ENCODE measurements at regions not wholly inside any gene's neighbourhood (a gene's known extent, or its start where the extent isn't known, plus 50 kb on each side); places are given as distances from the start of the nearest gene placed in this dataset.

DNA sequence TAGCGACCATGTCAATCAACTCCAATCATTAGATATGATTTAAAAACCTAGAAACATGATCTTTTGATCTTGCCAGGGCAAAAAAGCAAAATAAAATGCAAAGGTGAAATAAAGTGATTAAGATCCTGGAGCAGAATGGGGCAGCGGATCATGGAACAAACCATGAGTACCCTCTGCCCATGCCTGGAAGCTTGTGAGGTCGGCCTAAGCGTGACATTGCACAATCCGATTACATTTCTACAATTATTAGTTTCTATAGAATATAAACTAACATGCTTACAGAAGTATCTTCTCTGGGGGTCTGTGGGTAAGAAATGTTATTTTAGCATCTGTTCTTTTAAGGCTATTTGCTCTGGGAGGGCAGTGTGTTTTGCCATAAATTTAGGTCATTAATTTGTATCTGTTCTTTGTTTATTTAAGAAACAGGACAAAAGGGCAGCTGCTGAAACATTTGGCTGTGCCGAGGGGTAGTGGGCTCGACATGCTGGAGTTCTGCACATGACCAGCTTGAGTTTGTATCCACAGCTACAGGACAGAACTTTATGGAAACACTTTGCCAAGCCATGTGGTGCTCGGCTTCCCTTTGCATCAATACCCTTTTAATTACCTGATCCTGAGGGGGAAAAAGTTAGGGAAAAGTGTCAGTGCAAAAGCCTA lies 55.9 kb downstream of the ZBTB18 start:
- Histone ChIP-seq H3K27ac (ENCODE audit: low read length) (no peak overlapping the region), H3K79me2 (ENCODE audit: low read length) (no peaks in the 10 kb centered on the region), H3K4me3 (ENCODE audit: low read length) (no peak overlapping the region), H3K27me3 (ENCODE audit: low read length) (no peaks in the 10 kb centered on the region), H4K20me1 (ENCODE audit: insufficient read depth, low read depth, low read length) (no peaks in the 10 kb centered on the region), H3K4me1 (ENCODE audit: low read length) (no peaks in the 10 kb centered on the region), H3K9ac (ENCODE audit: low read length) (no peak overlapping the region), H3K4me2 (ENCODE audit: low read depth, low read length, poor library complexity, severe bottlenecking) (no peak overlapping the region), H3K36me3 (ENCODE audit: insufficient read depth, low read length) (no peaks in the 10 kb centered on the region), H3K9me2 (replicated peaks; ENCODE audit: insufficient read depth, low read length) (no peaks in the 10 kb centered on the region), H2AFZ (ENCODE audit: low read length) (no peak overlapping the region), H3K9me3 (ENCODE audit: low read length) (no peaks in the 10 kb centered on the region)
- no peak for DNase-seq

DNA sequence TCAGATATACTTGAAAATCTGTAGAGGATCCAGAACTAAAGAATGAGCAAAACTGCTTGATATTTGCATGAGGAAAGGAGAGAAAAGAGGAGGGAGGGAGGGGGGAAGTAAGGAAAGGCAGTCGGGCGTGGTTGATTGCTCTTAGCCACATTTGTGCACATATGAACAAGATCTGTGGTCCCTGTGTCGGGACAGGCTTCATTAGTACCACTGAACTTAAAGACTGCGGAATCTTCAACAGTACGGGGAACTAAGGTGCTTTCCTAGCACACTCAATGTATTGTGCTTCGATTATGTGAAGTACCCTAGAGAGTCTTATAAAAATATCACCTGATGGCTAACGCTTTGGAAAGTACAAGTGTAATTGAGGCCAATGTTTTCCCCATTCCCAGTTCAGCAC lies 59.9 kb downstream of the ZBTB18 start:
- no peak for DNase-seq
- Histone ChIP-seq H3K9me3 (ENCODE audit: low read length) (no peaks in the 10 kb centered on the region), H3K9ac (ENCODE audit: low read length) (no peak overlapping the region), H3K27me3 (ENCODE audit: low read length) (no peaks in the 10 kb centered on the region), H3K9me2 (replicated peaks; ENCODE audit: insufficient read depth, low read length) (no peaks in the 10 kb centered on the region), H3K36me3 (ENCODE audit: insufficient read depth, low read length) (no peaks in the 10 kb centered on the region), H2AFZ (ENCODE audit: low read length) (no peak overlapping the region), H3K79me2 (ENCODE audit: low read length) (no peaks in the 10 kb centered on the region), H3K4me1 (ENCODE audit: low read length) (no peaks in the 10 kb centered on the region), H3K27ac (ENCODE audit: low read length) (no peak overlapping the region), H4K20me1 (ENCODE audit: insufficient read depth, low read depth, low read length) (no peaks in the 10 kb centered on the region), H3K4me3 (ENCODE audit: low read length) (no peak overlapping the region), H3K4me2 (ENCODE audit: low read depth, low read length, poor library complexity, severe bottlenecking) (no peak overlapping the region)

DNA sequence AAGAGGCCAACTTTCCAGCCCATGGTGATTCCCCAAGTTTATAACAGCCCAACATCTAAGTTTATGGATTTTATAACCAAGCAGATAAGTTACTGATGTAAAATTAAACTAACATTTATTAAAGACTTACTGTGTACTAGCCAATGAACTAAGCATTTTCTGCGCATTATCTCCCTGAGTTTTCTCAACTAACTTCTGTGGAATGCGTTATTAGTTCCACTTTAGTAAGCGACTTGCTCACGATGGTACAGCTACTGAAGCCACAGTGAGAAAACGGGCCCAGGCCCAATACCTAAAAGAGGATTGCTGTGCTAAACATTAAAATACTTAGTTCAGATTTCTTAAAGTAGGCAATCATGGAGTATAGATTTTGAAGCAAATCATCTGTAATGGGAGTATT lies 61.0 kb downstream of the ZBTB18 start:
- Histone ChIP-seq H3K9ac (ENCODE audit: low read length) (no peak overlapping the region), H2AFZ (ENCODE audit: low read length) (no peak overlapping the region), H3K9me3 (ENCODE audit: low read length) (no peaks in the 10 kb centered on the region), H3K4me3 (ENCODE audit: low read length) (no peak overlapping the region), H3K36me3 (ENCODE audit: insufficient read depth, low read length) (no peaks in the 10 kb centered on the region), H4K20me1 (ENCODE audit: insufficient read depth, low read depth, low read length) (no peaks in the 10 kb centered on the region), H3K27me3 (ENCODE audit: low read length) (no peaks in the 10 kb centered on the region), H3K4me2 (ENCODE audit: low read depth, low read length, poor library complexity, severe bottlenecking) (no peak overlapping the region), H3K27ac (ENCODE audit: low read length) (no peak overlapping the region), H3K4me1 (ENCODE audit: low read length) (no peaks in the 10 kb centered on the region), H3K79me2 (ENCODE audit: low read length) (no peaks in the 10 kb centered on the region), H3K9me2 (replicated peaks; ENCODE audit: insufficient read depth, low read length) (no peaks in the 10 kb centered on the region)
- DNase-seq: no peak

DNA sequence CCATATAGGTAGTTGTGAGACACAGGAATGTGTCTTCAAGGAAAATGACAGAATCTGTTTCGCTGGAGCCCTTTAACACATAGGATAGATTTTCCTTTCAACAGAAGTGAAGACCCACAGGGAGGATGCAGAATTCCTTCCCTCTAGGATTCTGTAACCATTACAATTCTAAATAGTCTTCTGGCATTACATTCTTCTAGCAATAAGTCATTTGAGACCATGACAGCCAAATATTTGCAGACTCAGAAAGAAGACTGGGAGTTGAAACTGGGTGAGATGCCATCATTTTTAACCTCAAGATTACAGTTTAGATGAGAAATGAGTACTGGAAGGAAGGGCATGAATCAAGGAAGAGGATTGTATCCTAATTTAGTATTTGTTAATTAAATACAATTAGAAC lies 61.6 kb downstream of the ZBTB18 start:
- H3K9me2 ChIP-seq (replicated peaks; ENCODE audit: insufficient read depth, low read length): no peaks in the 10 kb centered on the region
- H3K27ac ChIP-seq (ENCODE audit: low read length): no peak overlapping the region
- H3K4me1 ChIP-seq (ENCODE audit: low read length): no peaks in the 10 kb centered on the region
- no peaks in the 10 kb centered on the region for H3K27me3 ChIP-seq (ENCODE audit: low read length)
- H3K9ac ChIP-seq (ENCODE audit: low read length): no peak overlapping the region
- H3K4me3 ChIP-seq (ENCODE audit: low read length): no peak overlapping the region
- H3K36me3 ChIP-seq (ENCODE audit: insufficient read depth, low read length): no peaks in the 10 kb centered on the region
- no peak overlapping the region for H2AFZ ChIP-seq (ENCODE audit: low read length)
- DNase-seq: no peak
- no peak overlapping the region for H3K4me2 ChIP-seq (ENCODE audit: low read depth, low read length, poor library complexity, severe bottlenecking)
- no peaks in the 10 kb centered on the region for H4K20me1 ChIP-seq (ENCODE audit: insufficient read depth, low read depth, low read length)
- H3K9me3 ChIP-seq (ENCODE audit: low read length): no peaks in the 10 kb centered on the region
- no peaks in the 10 kb centered on the region for H3K79me2 ChIP-seq (ENCODE audit: low read length)

DNA sequence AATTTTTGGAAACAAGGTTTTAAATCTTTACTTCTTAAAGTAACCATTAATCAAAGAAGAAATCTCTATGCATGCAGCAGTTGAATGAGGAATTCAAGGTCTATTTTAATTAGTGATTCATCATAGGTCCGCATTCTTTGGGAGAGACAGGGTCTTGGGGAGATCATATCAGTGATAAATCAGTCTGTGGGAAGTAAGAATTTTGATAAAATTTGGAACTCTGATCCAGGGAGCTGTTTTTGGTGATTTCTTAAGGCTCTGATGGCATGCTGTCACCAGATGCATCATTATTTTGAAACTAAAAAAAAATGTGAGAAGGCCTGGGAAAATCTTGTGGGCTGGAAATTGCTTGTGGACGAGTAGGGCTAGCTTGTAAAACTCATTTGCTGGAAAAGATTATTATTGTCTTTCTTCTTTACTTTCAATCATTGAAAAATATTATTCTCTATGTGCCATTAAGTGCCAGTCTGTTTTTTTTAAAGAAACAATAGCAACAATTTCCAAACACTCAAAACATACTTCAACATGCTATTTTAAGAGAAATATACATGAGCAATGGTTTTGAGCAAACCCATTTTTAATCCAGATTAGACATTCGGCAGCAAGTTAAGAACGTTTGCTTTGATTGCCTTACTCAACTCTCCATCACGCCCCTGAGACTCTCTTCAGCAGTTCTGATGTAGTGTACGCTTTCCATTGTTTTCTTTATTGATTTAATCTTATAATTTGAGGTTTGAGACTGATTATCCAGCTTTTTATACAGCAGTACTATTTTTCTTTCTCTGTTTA lies 62.6 kb downstream of the ZBTB18 start:
- no peak for DNase-seq
- Histone ChIP-seq H3K9me3 (ENCODE audit: low read length) (no peaks in the 10 kb centered on the region), H3K27ac (ENCODE audit: low read length) (no peak overlapping the region), H3K4me1 (ENCODE audit: low read length) (no peaks in the 10 kb centered on the region), H3K4me3 (ENCODE audit: low read length) (no peak overlapping the region), H4K20me1 (ENCODE audit: insufficient read depth, low read depth, low read length) (no peaks in the 10 kb centered on the region), H2AFZ (ENCODE audit: low read length) (no peak overlapping the region), H3K9me2 (replicated peaks; ENCODE audit: insufficient read depth, low read length) (no peaks in the 10 kb centered on the region), H3K36me3 (ENCODE audit: insufficient read depth, low read length) (no peaks in the 10 kb centered on the region), H3K4me2 (ENCODE audit: low read depth, low read length, poor library complexity, severe bottlenecking) (no peak overlapping the region), H3K9ac (ENCODE audit: low read length) (no peak overlapping the region), H3K27me3 (ENCODE audit: low read length) (no peaks in the 10 kb centered on the region), H3K79me2 (ENCODE audit: low read length) (no peaks in the 10 kb centered on the region)

DNA sequence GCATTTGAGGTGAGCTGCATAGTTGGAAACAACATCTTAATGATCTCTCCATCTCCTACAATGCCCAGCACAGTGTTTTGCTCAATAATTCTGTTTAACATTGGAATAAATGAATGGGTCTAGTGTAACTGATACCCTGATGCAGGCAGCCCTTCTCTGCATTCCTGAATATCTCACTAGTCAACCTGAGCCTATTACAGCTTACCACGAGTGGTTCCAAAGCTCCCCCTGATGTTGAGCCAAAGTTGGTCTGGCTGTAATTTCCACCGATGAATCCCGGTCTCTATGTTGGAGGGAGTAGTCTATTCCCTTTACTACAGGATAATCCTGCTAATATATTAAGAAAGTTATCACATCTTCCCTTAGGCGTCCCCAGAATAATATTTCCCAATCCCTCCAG lies 63.8 kb downstream of the ZBTB18 start:
- Histone ChIP-seq H3K27ac (ENCODE audit: low read length) (no peak overlapping the region), H3K9me2 (replicated peaks; ENCODE audit: insufficient read depth, low read length) (no peaks in the 10 kb centered on the region), H3K4me1 (ENCODE audit: low read length) (no peaks in the 10 kb centered on the region), H3K9me3 (ENCODE audit: low read length) (no peaks in the 10 kb centered on the region), H3K27me3 (ENCODE audit: low read length) (no peaks in the 10 kb centered on the region), H3K79me2 (ENCODE audit: low read length) (no peaks in the 10 kb centered on the region), H3K36me3 (ENCODE audit: insufficient read depth, low read length) (no peaks in the 10 kb centered on the region), H3K4me2 (ENCODE audit: low read depth, low read length, poor library complexity, severe bottlenecking) (no peak overlapping the region), H4K20me1 (ENCODE audit: insufficient read depth, low read depth, low read length) (no peaks in the 10 kb centered on the region), H3K9ac (ENCODE audit: low read length) (no peak overlapping the region), H3K4me3 (ENCODE audit: low read length) (no peak overlapping the region), H2AFZ (ENCODE audit: low read length) (no peak overlapping the region)
- DNase-seq: no peak

DNA sequence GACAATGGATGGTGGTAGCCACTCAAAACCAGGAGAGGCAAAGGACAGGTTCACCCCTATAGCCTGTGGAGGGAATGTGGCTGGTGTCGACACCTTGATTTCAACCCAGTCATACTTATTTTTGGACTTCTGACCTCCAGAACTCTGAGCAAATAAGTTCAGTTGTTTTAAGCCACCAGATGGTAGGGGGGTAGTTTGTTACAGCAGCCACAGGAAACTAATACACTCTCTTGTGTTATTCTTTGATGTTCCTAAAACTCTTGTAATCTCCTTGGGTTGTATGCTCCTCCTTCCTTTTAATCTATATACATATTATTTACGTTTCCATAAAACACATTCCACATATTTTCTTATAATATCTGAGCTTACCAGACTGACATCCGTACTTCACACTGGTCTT lies 65.9 kb downstream of the ZBTB18 start:
- no peaks in the 10 kb centered on the region for H3K9me3 ChIP-seq (ENCODE audit: low read length)
- no peaks in the 10 kb centered on the region for H4K20me1 ChIP-seq (ENCODE audit: insufficient read depth, low read depth, low read length)
- H3K79me2 ChIP-seq (ENCODE audit: low read length): no peaks in the 10 kb centered on the region
- no peak overlapping the region for H3K27ac ChIP-seq (ENCODE audit: low read length)
- no peak overlapping the region for H3K9ac ChIP-seq (ENCODE audit: low read length)
- no peaks in the 10 kb centered on the region for H3K27me3 ChIP-seq (ENCODE audit: low read length)
- H3K4me3 ChIP-seq (ENCODE audit: low read length): no peak overlapping the region
- H3K4me2 ChIP-seq (ENCODE audit: low read depth, low read length, poor library complexity, severe bottlenecking): no peak overlapping the region
- no peak for DNase-seq
- no peaks in the 10 kb centered on the region for H3K9me2 ChIP-seq (replicated peaks; ENCODE audit: insufficient read depth, low read length)
- H3K4me1 ChIP-seq (ENCODE audit: low read length): no peaks in the 10 kb centered on the region
- H2AFZ ChIP-seq (ENCODE audit: low read length): no peak overlapping the region
- H3K36me3 ChIP-seq (ENCODE audit: insufficient read depth, low read length): no peaks in the 10 kb centered on the region

DNA sequence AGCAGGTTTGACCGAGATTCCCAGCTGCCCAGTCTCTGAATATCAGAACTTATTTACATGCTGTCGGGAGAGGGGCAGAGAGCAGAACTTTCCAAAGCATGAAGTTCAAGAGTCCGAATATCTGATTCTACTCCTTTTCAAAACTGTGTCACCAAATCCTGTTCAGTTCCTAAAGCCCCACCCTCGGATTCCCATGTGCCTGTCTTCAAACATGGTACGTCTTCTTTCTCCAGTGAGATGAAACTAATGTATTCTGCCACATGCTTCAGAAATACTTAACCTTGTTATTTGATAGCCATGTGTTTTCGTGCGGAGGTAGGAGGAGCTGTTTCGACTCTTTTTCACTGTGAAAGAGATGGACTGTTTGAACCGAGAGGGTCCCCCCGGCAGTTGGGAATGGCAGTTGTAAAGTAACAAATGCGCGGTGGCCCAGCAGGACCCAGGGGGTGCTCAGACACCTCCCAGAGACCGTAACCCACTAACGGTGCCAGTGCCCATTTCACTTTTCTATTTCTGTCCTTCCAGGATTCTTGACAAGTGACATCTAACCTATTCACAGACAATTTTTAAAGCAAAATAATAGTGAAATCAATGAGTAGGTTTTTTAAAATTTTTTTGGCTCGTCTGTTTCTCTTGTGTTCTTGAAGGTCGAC lies 67.2 kb downstream of the ZBTB18 start:
- DNase-seq: no peak
- Histone ChIP-seq H3K27me3 (ENCODE audit: low read length) (no peaks in the 10 kb centered on the region), H3K4me3 (ENCODE audit: low read length) (no peak overlapping the region), H3K4me2 (ENCODE audit: low read depth, low read length, poor library complexity, severe bottlenecking) (no peak overlapping the region), H3K9me3 (ENCODE audit: low read length) (no peaks in the 10 kb centered on the region), H3K79me2 (ENCODE audit: low read length) (no peaks in the 10 kb centered on the region), H3K9me2 (replicated peaks; ENCODE audit: insufficient read depth, low read length) (no peaks in the 10 kb centered on the region), H4K20me1 (ENCODE audit: insufficient read depth, low read depth, low read length) (no peaks in the 10 kb centered on the region), H3K27ac (ENCODE audit: low read length) (no peak overlapping the region), H3K9ac (ENCODE audit: low read length) (no peak overlapping the region), H2AFZ (ENCODE audit: low read length) (no peak overlapping the region), H3K4me1 (ENCODE audit: low read length) (no peaks in the 10 kb centered on the region), H3K36me3 (ENCODE audit: insufficient read depth, low read length) (no peaks in the 10 kb centered on the region)
